ENCODE measurements at regions not wholly inside any gene's neighbourhood (a gene's known extent, or its start where the extent isn't known, plus 50 kb on each side); places are given as distances from the start of the nearest gene placed in this dataset.

DNA sequence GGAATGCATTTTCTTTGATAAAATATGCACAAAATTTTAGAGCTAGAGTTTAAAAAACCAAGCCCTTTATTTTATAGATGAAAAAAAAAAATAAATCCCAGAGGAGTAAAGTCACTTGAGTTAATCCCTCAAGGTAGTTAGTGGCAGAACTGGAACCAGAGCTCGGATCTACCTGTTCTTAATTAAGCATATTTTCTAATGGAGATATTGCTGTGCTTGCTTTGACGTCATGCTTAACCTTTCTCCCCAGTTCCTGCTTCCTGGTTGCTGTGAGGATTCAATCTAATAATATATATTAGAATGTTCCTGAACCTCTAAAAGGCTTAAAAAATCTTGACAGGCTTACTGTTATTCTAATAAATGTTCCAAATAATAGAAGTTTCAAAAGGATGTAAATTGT is 300.6 kb upstream of the KLF12 start:
- Mint-ChIP-seq H3K27me3 (peaks cover 9% of the 10 kb centered on the region), H3K9me3 (peaks cover 0 to 4% (median 0%) of the 10 kb centered on the region in 7 donors), H3K4me1 (peaks cover 0 to 5% (median 0%) of the 10 kb centered on the region in 4 donors), H3K4me3 (no peak overlapping the region), H3K27ac (no peak overlapping the region), H3K36me3 (no peaks in the 10 kb centered on the region)
- Histone ChIP-seq H3K9me3 (ENCODE audit: control insufficient read depth in 2 of 2, low read length in 2 of 2) (no peaks in the 10 kb centered on the region), H3K4me3 (ENCODE audit: low read depth, low read length) (no peak overlapping the region), H3K4me1 (ENCODE audit: control insufficient read depth, insufficient read depth, low read length, poor library complexity, severe bottlenecking) (no peaks in the 10 kb centered on the region), H3K27ac (ENCODE audit: insufficient read depth, low read length, poor library complexity, severe bottlenecking) (no peak overlapping the region), H3K27me3 (ENCODE audit: control insufficient read depth, insufficient read depth, low read length) (no peaks in the 10 kb centered on the region), H3K36me3 (ENCODE audit: control insufficient read depth, insufficient read depth, low read length) (no peaks in the 10 kb centered on the region)
- ATAC-seq (ENCODE audit: low read depth in 2 of 2): no peak
- no peak for DNase-seq

DNA sequence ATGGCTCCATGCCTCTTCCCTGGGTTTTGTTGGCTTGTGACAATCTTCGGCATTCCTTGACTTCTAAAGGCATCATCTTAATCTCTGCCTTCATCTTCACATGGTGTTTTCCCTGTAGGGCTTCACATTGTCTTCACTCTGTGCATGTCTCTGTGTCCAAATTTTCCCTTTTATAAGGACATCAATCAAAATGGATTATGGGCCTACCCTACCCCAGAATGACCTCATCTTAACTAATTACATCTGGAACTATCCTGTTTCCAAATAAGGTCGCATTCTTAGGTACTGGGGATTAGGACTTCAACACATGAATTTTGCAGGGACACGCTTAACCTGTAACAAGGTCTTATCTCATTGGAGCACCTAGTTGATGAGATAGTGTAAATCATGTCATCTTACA is 290.3 kb upstream of the KLF12 start:
- Histone ChIP-seq H3K36me3 (ENCODE audit: control insufficient read depth, insufficient read depth, low read length) (no peaks in the 10 kb centered on the region), H3K27ac (ENCODE audit: insufficient read depth, low read length, poor library complexity, severe bottlenecking) (no peak overlapping the region), H3K9me3 (ENCODE audit: control insufficient read depth in 2 of 2, low read length in 2 of 2) (no peaks in the 10 kb centered on the region), H3K4me1 (ENCODE audit: control insufficient read depth, insufficient read depth, low read length, poor library complexity, severe bottlenecking) (no peaks in the 10 kb centered on the region), H3K4me3 (ENCODE audit: low read depth, low read length) (no peak overlapping the region), H3K27me3 (ENCODE audit: control insufficient read depth, insufficient read depth, low read length) (no peaks in the 10 kb centered on the region)
- peaks cover 11% of the 10 kb centered on the region for H3K36me3 Mint-ChIP-seq
- no peaks in the 10 kb centered on the region for H3K4me1 Mint-ChIP-seq
- peaks cover 4% of the 10 kb centered on the region for H3K27me3 Mint-ChIP-seq
- ATAC-seq (ENCODE audit: low read depth in 2 of 2): no peak
- DNase-seq: no peak
- H3K27ac Mint-ChIP-seq: no peak overlapping the region
- H3K4me3 Mint-ChIP-seq: no peak overlapping the region
- peaks cover 0 to 5% (median 2%) of the 10 kb centered on the region in 7 donors for H3K9me3 Mint-ChIP-seq

DNA sequence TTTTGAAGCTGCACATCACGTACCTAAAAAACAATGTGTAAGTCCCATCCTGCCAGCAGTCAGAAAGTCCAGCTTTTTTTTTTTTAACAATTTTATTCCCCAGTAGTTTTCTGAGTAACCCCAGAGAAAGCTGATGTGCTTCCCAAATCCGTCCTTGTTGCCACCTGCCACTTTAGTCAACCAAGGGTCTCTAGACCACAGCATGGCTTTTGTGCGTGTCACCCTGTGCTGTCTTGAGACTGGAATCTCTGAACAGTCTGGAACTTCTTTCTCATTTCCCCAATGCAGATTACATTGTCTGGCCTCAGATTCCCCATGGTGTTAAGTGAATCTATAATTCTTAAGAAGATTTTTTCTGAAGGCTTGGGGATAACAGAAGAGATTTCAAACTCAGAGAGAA is 289.2 kb upstream of the KLF12 start:
- Mint-ChIP-seq H3K9me3 (peaks cover 0 to 5% (median 2%) of the 10 kb centered on the region in 7 donors), H3K27me3 (peaks cover 4% of the 10 kb centered on the region), H3K4me3 (no peak overlapping the region), H3K27ac (no peak overlapping the region), H3K4me1 (no peaks in the 10 kb centered on the region), H3K36me3 (peaks cover 11% of the 10 kb centered on the region)
- DNase-seq (no peak), ATAC-seq (ENCODE audit: low read depth in 2 of 2) (no peak)
- H3K27me3 ChIP-seq (ENCODE audit: control insufficient read depth, insufficient read depth, low read length): no peaks in the 10 kb centered on the region
- H3K4me1 ChIP-seq (ENCODE audit: control insufficient read depth, insufficient read depth, low read length, poor library complexity, severe bottlenecking): no peaks in the 10 kb centered on the region
- no peaks in the 10 kb centered on the region for H3K9me3 ChIP-seq (ENCODE audit: control insufficient read depth in 2 of 2, low read length in 2 of 2)
- H3K36me3 ChIP-seq (ENCODE audit: control insufficient read depth, insufficient read depth, low read length): no peaks in the 10 kb centered on the region
- H3K4me3 ChIP-seq (ENCODE audit: low read depth, low read length): no peak overlapping the region
- H3K27ac ChIP-seq (ENCODE audit: insufficient read depth, low read length, poor library complexity, severe bottlenecking): no peak overlapping the region

DNA sequence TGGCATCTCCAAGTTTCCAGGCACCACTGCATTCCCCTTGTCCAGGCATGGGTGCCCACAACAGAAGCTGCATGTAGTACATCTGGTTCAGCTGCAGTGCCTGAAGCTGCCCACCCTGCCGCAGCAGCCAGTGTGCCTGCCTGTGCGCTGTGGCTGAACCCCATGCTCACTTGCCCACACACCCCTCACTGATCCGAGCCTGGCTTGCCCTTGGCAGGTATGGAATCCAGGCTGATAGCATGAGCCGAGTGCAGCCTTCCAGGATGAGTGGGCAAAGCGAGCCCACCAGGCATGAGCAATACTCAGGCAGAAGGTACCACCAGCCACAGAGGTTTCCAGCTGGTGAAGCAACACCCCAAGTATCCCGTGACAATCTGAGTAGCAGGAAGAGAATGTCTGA is 280.3 kb upstream of the KLF12 start:
- Mint-ChIP-seq H3K27ac (no peak overlapping the region), H3K36me3 (peaks cover 25% of the 10 kb centered on the region), H3K9me3 (peaks cover 0 to 6% (median 0%) of the 10 kb centered on the region in 7 donors), H3K4me1 (peaks cover 0 to 4% (median 0%) of the 10 kb centered on the region in 4 donors), H3K4me3 (peak overlapping the region in 1 of 4 donors; percentile 12), H3K27me3 (peaks cover 4% of the 10 kb centered on the region)
- no peak overlapping the region for H3K27ac ChIP-seq (ENCODE audit: insufficient read depth, low read length, poor library complexity, severe bottlenecking)
- H3K4me1 ChIP-seq (ENCODE audit: control insufficient read depth, insufficient read depth, low read length, poor library complexity, severe bottlenecking): no peaks in the 10 kb centered on the region
- peaks cover 8% of the 10 kb centered on the region for H3K36me3 ChIP-seq (ENCODE audit: control insufficient read depth, insufficient read depth, low read length)
- no peak overlapping the region for H3K4me3 ChIP-seq (ENCODE audit: low read depth, low read length)
- no peak for ATAC-seq (ENCODE audit: low read depth in 2 of 2)
- no peaks in the 10 kb centered on the region for H3K9me3 ChIP-seq (ENCODE audit: control insufficient read depth in 2 of 2, low read length in 2 of 2)
- no peak for DNase-seq
- no peaks in the 10 kb centered on the region for H3K27me3 ChIP-seq (ENCODE audit: control insufficient read depth, insufficient read depth, low read length)

DNA sequence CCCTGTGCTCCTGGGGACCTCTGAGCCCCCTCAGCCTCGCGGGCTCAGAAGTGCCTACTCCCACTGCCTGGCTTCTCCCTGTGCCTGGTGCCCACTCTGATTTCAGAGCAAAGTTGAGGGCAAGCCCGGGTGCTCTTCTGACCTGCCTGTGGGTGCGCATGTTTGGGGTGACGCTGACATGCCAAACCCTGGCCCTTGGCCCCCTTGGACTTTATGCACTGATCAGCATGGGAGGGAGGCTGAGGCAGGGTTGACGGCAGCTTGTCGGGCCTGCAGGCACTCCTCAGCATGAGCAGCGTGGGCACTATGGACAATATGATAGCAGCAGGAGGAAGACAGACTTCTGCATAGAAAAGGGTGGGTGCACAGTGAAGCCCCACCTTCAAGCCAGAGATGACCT is 279.3 kb upstream of the KLF12 start:
- peaks cover 4% of the 10 kb centered on the region for H3K27me3 Mint-ChIP-seq
- peaks cover 0 to 6% (median 0%) of the 10 kb centered on the region in 4 donors for H3K4me1 Mint-ChIP-seq
- H3K27ac Mint-ChIP-seq: no peak overlapping the region

DNA sequence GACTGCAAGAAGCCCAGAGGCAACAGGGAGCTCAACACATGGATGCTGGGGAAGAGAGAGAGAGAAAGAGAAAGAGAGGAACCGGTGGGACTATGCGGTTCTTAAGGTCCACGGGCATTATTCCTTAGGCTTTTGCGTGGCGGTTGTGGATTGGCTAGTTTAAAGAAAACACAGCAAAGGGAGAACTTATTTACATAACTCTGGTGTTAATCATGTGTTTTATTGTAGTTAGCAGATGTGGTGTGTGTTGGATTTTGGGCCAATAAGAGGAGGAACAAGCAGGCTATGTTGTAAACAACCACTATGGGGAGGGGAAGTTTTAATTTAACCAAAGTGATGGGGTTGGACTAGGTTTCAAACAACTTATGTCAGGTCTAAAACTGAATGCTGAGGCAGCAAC is 275.3 kb upstream of the KLF12 start:
- no peak overlapping the region for H3K27ac ChIP-seq (ENCODE audit: insufficient read depth, low read length, poor library complexity, severe bottlenecking)
- ATAC-seq (ENCODE audit: low read depth in 2 of 2): no peak
- no peaks in the 10 kb centered on the region for H3K4me1 ChIP-seq (ENCODE audit: control insufficient read depth, insufficient read depth, low read length, poor library complexity, severe bottlenecking)
- no peaks in the 10 kb centered on the region for H3K27me3 ChIP-seq (ENCODE audit: control insufficient read depth, insufficient read depth, low read length)
- no peak for DNase-seq
- H3K4me3 Mint-ChIP-seq: no peak overlapping the region
- no peak overlapping the region for H3K4me3 ChIP-seq (ENCODE audit: low read depth, low read length)
- H3K9me3 Mint-ChIP-seq: peaks cover 0 to 7% (median 2%) of the 10 kb centered on the region in 7 donors
- H3K9me3 ChIP-seq (ENCODE audit: control insufficient read depth in 2 of 2, low read length in 2 of 2): no peaks in the 10 kb centered on the region
- no peaks in the 10 kb centered on the region for H3K27me3 Mint-ChIP-seq
- H3K27ac Mint-ChIP-seq: no peak overlapping the region
- peaks cover 0 to 6% (median under 1%) of the 10 kb centered on the region in 4 donors for H3K4me1 Mint-ChIP-seq
- peaks cover 24% of the 10 kb centered on the region for H3K36me3 ChIP-seq (ENCODE audit: control insufficient read depth, insufficient read depth, low read length)
- peaks cover 49% of the 10 kb centered on the region for H3K36me3 Mint-ChIP-seq

More for the DNA sequence above, 279.3 kb upstream of the KLF12 start:
- Histone ChIP-seq H3K4me1 (ENCODE audit: control insufficient read depth, insufficient read depth, low read length, poor library complexity, severe bottlenecking) (no peaks in the 10 kb centered on the region), H3K36me3 (ENCODE audit: control insufficient read depth, insufficient read depth, low read length) (peaks cover 11% of the 10 kb centered on the region), H3K4me3 (ENCODE audit: low read depth, low read length) (no peak overlapping the region), H3K27ac (ENCODE audit: insufficient read depth, low read length, poor library complexity, severe bottlenecking) (no peak overlapping the region), H3K27me3 (ENCODE audit: control insufficient read depth, insufficient read depth, low read length) (no peaks in the 10 kb centered on the region), H3K9me3 (ENCODE audit: control insufficient read depth in 2 of 2, low read length in 2 of 2) (no peaks in the 10 kb centered on the region)
- H3K4me3 Mint-ChIP-seq: no peak overlapping the region
- peaks cover 0 to 9% (median 0%) of the 10 kb centered on the region in 7 donors for H3K9me3 Mint-ChIP-seq
- peaks cover 31% of the 10 kb centered on the region for H3K36me3 Mint-ChIP-seq
- no peak for DNase-seq
- no peak for ATAC-seq (ENCODE audit: low read depth in 2 of 2)

DNA sequence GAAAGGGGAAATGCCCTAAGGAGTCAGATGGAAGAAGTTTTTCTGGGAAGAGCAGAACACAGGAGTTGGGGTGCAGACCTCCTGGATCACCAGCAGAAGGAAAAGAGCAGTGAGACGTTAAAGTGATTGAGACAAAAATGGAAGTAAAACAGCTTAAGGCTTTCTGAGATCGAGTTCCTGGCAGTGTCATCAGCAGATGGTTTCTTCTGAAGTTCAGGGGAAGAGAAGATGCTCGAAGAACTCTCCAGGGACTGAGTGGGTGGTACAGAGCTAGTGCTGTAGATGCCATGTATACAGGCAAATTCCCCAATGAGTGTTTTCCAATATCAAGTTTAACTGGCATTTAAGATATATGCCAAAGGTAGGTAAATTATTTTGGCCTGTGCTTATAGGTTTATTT is 272.2 kb upstream of the KLF12 start:
- Mint-ChIP-seq H3K4me3 (peak overlapping the region in 1 of 4 donors; percentile 4), H3K9me3 (peaks cover 0 to 4% (median 2%) of the 10 kb centered on the region in 7 donors), H3K36me3 (peaks cover 65% of the 10 kb centered on the region), H3K27me3 (peaks cover 4% of the 10 kb centered on the region), H3K27ac (no peak overlapping the region), H3K4me1 (peaks cover 0 to 8% (median 4%) of the 10 kb centered on the region in 4 donors)
- H3K27ac ChIP-seq (ENCODE audit: insufficient read depth, low read length, poor library complexity, severe bottlenecking): no peak overlapping the region
- DNase-seq: no peak
- H3K36me3 ChIP-seq (ENCODE audit: control insufficient read depth, insufficient read depth, low read length): peaks cover 22% of the 10 kb centered on the region
- no peak overlapping the region for H3K4me3 ChIP-seq (ENCODE audit: low read depth, low read length)
- H3K9me3 ChIP-seq (ENCODE audit: control insufficient read depth in 2 of 2, low read length in 2 of 2): no peaks in the 10 kb centered on the region
- no peaks in the 10 kb centered on the region for H3K27me3 ChIP-seq (ENCODE audit: control insufficient read depth, insufficient read depth, low read length)
- no peak for ATAC-seq (ENCODE audit: low read depth in 2 of 2)
- H3K4me1 ChIP-seq (ENCODE audit: control insufficient read depth, insufficient read depth, low read length, poor library complexity, severe bottlenecking): no peaks in the 10 kb centered on the region

DNA sequence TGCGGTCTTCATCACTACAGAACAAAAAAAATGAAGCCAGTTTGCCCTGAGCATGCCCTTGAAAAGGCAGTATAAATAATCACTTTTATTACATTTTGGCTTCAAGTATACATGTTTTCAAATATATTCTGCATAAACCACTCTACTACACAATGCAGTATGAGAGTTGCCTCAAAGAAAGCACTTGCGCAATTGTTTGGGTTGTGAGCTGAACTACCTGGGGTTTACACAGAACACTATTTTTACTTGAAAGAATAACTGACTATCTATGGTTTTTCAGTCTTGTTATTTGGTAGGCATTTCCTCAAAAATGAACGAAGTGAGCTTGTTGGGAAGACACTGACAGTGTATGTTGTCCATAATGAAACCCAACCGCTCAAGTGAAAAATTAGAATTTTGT is 264.4 kb upstream of the KLF12 start:
- Histone ChIP-seq H3K9me3 (ENCODE audit: control insufficient read depth in 2 of 2, low read length in 2 of 2) (no peaks in the 10 kb centered on the region), H3K4me1 (ENCODE audit: control insufficient read depth, insufficient read depth, low read length, poor library complexity, severe bottlenecking) (no peaks in the 10 kb centered on the region), H3K4me3 (ENCODE audit: low read depth, low read length) (no peak overlapping the region), H3K27me3 (ENCODE audit: control insufficient read depth, insufficient read depth, low read length) (no peaks in the 10 kb centered on the region), H3K36me3 (ENCODE audit: control insufficient read depth, insufficient read depth, low read length) (peaks cover 6% of the 10 kb centered on the region), H3K27ac (ENCODE audit: insufficient read depth, low read length, poor library complexity, severe bottlenecking) (no peak overlapping the region)
- Mint-ChIP-seq H3K36me3 (peaks cover 42% of the 10 kb centered on the region), H3K27me3 (no peaks in the 10 kb centered on the region), H3K27ac (no peak overlapping the region), H3K4me3 (no peak overlapping the region), H3K9me3 (peaks cover 0 to 3% (median 0%) of the 10 kb centered on the region in 7 donors), H3K4me1 (peaks cover 0 to 18% (median 8%) of the 10 kb centered on the region in 4 donors)
- ATAC-seq (ENCODE audit: low read depth in 2 of 2) (no peak), DNase-seq (no peak)
